ENCODE measurements at regions not wholly inside any gene's neighbourhood (a gene's known extent, or its start where the extent isn't known, plus 50 kb on each side); places are given as distances from the start of the nearest gene placed in this dataset.

DNA sequence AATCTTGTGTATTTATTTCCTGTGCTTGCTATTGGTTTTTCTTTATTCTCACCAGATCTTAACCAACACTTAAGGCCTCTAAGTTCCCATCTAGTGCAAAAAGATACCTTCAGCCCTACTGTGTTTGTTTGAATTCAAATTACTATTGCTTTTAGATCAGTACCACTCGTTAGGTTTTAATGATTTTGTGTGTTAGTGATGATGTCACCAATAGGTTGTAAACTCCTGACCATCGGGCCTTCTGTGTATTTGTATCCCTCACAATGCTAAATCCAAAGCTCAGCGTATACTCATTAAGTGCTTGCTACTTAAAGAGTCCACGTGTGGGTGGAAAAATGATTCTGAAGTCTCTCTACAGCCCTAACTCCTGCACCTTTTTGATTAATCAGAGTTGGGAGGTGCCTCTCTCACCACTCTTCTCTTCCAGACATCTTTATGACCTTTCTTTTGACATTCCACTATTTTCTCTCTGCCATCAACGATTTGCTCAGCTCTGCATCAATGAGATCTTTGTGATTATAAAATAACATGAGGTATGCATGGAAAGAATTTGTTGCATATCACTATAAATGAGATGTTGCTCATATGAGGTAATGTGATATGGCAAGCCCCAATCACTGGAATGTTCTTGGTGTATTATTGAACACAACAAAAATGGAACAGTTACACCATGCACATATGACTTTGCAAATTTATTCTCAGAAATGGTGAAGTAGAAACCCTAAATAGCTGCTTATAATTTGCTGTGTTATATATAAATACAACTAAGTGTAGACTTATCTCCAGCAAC, 55.1 kb upstream of the LAMA2 start:
- ATAC-seq (no peak), FAIRE-seq (no peak), DNase-seq (ENCODE audit: extremely low read depth in 1 of 4, low spot score in 3 of 4) (no peak)
- 4% methylated on average over 5 of the region's 5 CpGs for WGBS (ENCODE audit: insufficient coverage, low coverage, missing lambda C conversion rate)
- no peaks in the 10 kb centered on the region for H3K4me1 ChIP-seq (replicated peaks in 1 of 2; ENCODE audit: control insufficient read depth in 2 of 2, insufficient read depth in 2 of 2, low read length in 2 of 2)
- H3K9ac ChIP-seq (ENCODE audit: insufficient read depth in 1 of 2, low read depth in 2 of 2, low read length in 2 of 2): no peak overlapping the region
- H3K4me3 ChIP-seq: no peak overlapping the region
- BruUV-seq (replicated peaks): no TSS peak
- intact Hi-C loops (cut with micrococcal nuclease) (no loop called here), in situ Hi-C loops (cut with MboI) (no loop called here)
- TF ChIP-seq, protein P1, sequence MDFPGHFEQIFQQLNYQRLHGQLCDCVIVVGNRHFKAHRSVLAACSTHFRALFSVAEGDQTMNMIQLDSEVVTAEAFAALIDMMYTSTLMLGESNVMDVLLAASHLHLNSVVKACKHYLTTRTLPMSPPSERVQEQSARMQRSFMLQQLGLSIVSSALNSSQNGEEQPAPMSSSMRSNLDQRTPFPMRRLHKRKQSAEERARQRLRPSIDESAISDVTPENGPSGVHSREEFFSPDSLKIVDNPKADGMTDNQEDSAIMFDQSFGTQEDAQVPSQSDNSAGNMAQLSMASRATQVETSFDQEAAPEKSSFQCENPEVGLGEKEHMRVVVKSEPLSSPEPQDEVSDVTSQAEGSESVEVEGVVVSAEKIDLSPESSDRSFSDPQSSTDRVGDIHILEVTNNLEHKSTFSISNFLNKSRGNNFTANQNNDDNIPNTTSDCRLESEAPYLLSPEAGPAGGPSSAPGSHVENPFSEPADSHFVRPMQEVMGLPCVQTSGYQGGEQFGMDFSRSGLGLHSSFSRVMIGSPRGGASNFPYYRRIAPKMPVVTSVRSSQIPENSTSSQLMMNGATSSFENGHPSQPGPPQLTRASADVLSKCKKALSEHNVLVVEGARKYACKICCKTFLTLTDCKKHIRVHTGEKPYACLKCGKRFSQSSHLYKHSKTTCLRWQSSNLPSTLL (IDR thresholded peaks at IDR 0.05): no peak
- TF ChIP-seq JUN (IDR thresholded peaks at IDR 0.05; ENCODE audit: borderline replicate concordance, low read depth, low read length) (no peak), JUN (CRISPR knock-in tag; IDR thresholded peaks at IDR 0.05; ENCODE audit: borderline replicate concordance) (no peak), NEUROD1 (IDR thresholded peaks at IDR 0.05; ENCODE audit: borderline replicate concordance, low read depth, low read length, partially characterized antibody) (no peak), MBD2 (IDR thresholded peaks at IDR 0.05; ENCODE audit: borderline replicate concordance, low read depth) (no peak), PCBP1 (IDR thresholded peaks at IDR 0.05; ENCODE audit: low read depth, low read length, poor library complexity, severe bottlenecking) (no peak), JUNB (CRISPR knock-in tag; conservative IDR thresholded peaks at IDR 0.05) (no peak), SRSF9 (IDR thresholded peaks at IDR 0.05; ENCODE audit: borderline replicate concordance, low read depth, low read length) (no peak), KDM2B (CRISPR knock-in tag; IDR thresholded peaks at IDR 0.05) (no peak)
- no peaks in the 10 kb centered on the region for H3K36me3 ChIP-seq (ENCODE audit: control insufficient read depth, insufficient read depth, low read length)
- H4K20me1 ChIP-seq (replicated peaks; ENCODE audit: control insufficient read depth, insufficient read depth, low read length): no peaks in the 10 kb centered on the region
- no peak overlapping the region for H3K27ac ChIP-seq (ENCODE audit: extremely low read depth, low read depth, low read length)
- H3K9me1 ChIP-seq (ENCODE audit: control insufficient read depth, insufficient read depth, low read length): no peaks in the 10 kb centered on the region
- POLR2A ChIA-PET: no interaction called here
- no peaks in the 10 kb centered on the region for H3K27me3 ChIP-seq (ENCODE audit: control insufficient read depth in 2 of 2, insufficient read depth in 2 of 2, low read length in 2 of 2)
- CTCF ChIA-PET (ENCODE audit: low intra/inter-chr PET ratio): no interaction called here
- H3K9me3 ChIP-seq (replicated peaks; ENCODE audit: control insufficient read depth, insufficient read depth, low read depth, low read length): no peaks in the 10 kb centered on the region
- H2AFZ ChIP-seq (ENCODE audit: low read depth, low read length): no peak overlapping the region
- H3K79me2 ChIP-seq (ENCODE audit: control insufficient read depth, insufficient read depth, low read length): no peaks in the 10 kb centered on the region
- H3K4me2 ChIP-seq (ENCODE audit: insufficient read depth, low read length): no peak overlapping the region
